ENCODE measurements at regions not wholly inside any gene's neighbourhood (a gene's known extent, or its start where the extent isn't known, plus 50 kb on each side); places are given as distances from the start of the nearest gene placed in this dataset.

DNA sequence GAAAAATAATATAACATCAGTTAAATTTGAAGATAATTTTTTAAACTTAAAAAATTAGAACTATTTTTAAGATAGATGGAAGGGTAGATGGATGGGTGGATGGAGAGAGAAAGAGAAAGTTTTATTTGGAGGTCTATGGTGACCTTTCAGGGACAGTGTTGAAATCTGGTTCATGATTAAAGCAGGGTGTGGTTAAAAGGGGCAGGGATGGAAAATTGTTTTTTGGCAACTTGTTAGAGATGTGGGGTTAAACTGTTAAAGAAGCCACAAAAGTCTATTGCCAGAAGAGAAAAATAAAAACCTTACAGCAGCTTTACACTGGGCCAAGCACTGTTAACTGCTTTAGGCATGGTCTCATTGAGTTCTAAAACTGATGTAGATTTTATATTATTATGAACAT, 134.9 kb upstream of the GORAB start:
- no peak overlapping the region for H3K27ac ChIP-seq
- DNase-seq = no peak
- no peak overlapping the region for H3K4me3 ChIP-seq
- intact Hi-C loops (cut with DNase I; ENCODE audit: low total_unique reads) = no loop called here
- H3K4me1 ChIP-seq = peaks cover 2% of the 10 kb centered on the region
- TF ChIP-seq, protein P1, sequence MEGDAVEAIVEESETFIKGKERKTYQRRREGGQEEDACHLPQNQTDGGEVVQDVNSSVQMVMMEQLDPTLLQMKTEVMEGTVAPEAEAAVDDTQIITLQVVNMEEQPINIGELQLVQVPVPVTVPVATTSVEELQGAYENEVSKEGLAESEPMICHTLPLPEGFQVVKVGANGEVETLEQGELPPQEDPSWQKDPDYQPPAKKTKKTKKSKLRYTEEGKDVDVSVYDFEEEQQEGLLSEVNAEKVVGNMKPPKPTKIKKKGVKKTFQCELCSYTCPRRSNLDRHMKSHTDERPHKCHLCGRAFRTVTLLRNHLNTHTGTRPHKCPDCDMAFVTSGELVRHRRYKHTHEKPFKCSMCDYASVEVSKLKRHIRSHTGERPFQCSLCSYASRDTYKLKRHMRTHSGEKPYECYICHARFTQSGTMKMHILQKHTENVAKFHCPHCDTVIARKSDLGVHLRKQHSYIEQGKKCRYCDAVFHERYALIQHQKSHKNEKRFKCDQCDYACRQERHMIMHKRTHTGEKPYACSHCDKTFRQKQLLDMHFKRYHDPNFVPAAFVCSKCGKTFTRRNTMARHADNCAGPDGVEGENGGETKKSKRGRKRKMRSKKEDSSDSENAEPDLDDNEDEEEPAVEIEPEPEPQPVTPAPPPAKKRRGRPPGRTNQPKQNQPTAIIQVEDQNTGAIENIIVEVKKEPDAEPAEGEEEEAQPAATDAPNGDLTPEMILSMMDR (IDR thresholded peaks at IDR 0.05) = no peak
- no peak for TF ChIP-seq POLR2A (IDR thresholded peaks at IDR 0.05)
- no peaks in the 10 kb centered on the region for H3K27me3 ChIP-seq
- no peaks in the 10 kb centered on the region for H3K36me3 ChIP-seq (ENCODE audit: low read depth, missing control alignments)
- H3K9me3 ChIP-seq = no peaks in the 10 kb centered on the region

DNA sequence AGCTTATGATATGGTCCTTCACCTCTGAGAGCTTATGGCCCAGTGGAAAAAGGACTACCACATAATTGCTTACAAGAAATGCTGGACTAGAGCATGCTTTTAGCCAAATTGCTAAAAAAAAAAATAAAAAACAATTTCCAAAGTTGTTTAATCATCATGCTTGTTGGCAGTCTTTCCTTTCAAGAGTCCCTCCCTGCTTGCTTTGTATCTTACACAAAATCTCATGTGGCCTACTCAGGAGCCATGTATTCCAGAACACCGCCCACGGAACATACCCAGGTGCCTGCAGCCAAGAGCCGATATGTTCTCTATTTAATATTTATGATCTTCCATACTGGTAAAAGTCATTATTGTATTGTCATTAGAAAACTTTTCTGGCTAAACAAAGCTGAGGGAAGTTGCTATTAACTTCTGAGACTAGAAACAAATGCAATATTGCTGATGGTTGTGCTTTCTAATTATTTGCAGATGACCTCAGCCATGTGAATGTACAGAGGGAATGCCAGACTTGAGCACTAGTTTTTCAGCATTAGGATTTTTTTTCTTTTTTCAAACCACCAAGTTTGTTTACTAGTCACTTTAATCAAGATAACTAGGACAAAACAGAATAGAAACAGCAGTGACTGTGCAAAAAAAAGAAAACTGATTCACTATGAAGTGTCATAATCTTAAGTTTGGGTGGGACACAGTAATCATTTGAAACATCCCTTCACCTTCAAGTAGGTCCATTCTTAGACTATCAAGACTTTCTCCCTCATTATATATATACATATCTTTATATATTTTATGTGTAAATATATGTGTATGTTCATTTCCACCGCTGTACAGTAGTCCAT, 129.3 kb upstream of the GORAB start:
- Histone ChIP-seq H3K36me3 (ENCODE audit: low read depth, missing control alignments) (no peaks in the 10 kb centered on the region), H3K27ac (peak overlapping the region in 1 of 2 donors; percentile 38), H3K4me3 (no peak overlapping the region), H3K9me3 (no peaks in the 10 kb centered on the region), H3K4me1 (peaks cover 3% of the 10 kb centered on the region), H3K27me3 (no peaks in the 10 kb centered on the region)
- WGBS, 2 donors = 56 to 59% methylated on average over 4 of the region's 4 CpGs
- intact Hi-C loops (cut with DNase I; ENCODE audit: low total_unique reads) = no loop called here
- TF ChIP-seq, protein P1 (IDR thresholded peaks at IDR 0.05) = no peak
- no peak for TF ChIP-seq POLR2A (IDR thresholded peaks at IDR 0.05)
- DNase-seq = no peak

DNA sequence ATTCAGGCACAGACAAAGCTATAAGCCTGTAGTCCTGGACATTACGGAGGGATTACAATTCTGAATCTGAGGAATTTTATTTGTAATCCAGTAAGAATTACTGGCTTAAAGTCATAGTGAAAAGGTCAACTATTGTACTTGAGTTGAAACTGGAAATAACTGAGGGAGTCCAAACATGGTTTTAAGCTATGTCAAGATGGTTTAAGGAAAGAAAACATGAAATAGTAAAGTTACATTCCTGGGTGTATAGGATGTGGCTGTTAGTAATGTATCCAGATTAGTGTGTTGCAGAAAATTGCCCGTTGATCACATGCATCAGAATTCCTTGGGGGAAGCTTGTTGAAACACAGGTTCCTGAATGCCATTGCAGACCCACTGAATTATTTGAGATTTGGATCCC, 124.8 kb upstream of the GORAB start:
- H3K9me3 ChIP-seq = no peaks in the 10 kb centered on the region
- no peak for DNase-seq
- no peaks in the 10 kb centered on the region for H3K36me3 ChIP-seq (ENCODE audit: low read depth, missing control alignments)
- WGBS, 2 donors = 77 to 84% methylated on average over 2 of the region's 2 CpGs
- H3K4me1 ChIP-seq = no peaks in the 10 kb centered on the region
- intact Hi-C loops (cut with DNase I; ENCODE audit: low total_unique reads) = no loop called here
- no peak for TF ChIP-seq POLR2A (IDR thresholded peaks at IDR 0.05)
- TF ChIP-seq, protein P1 (IDR thresholded peaks at IDR 0.05) = no peak
- H3K27me3 ChIP-seq = no peaks in the 10 kb centered on the region
- H3K27ac ChIP-seq = no peak overlapping the region
- H3K4me3 ChIP-seq = no peak overlapping the region

DNA sequence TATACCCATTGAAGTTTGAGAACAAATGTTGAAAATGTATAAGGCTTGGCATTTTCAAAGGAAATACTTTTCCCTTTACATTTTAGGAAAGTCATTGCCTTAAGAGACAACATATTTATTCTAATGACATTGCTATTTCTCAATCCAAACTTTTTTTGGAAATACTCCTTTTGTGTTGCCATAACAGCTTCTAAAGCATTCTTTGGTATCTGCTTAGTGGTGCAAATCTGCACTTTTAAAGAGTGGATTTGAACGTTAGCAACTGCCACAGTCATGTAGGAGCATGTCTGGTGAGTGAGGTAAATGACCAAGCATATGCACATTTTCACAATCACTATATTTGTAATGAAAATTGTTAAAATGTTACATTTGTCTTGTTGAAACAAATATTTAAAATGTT, 124.4 kb upstream of the GORAB start:
- Histone ChIP-seq H3K27ac (no peak overlapping the region), H3K4me1 (no peaks in the 10 kb centered on the region), H3K27me3 (no peaks in the 10 kb centered on the region), H3K9me3 (no peaks in the 10 kb centered on the region), H3K36me3 (ENCODE audit: low read depth, missing control alignments) (no peaks in the 10 kb centered on the region), H3K4me3 (no peak overlapping the region)
- 85 to 87% methylated on average over 1 of the region's 1 CpG for WGBS, 2 donors
- TF ChIP-seq, protein P1 (IDR thresholded peaks at IDR 0.05) = no peak
- TF ChIP-seq POLR2A (IDR thresholded peaks at IDR 0.05) = no peak
- no peak for DNase-seq
- intact Hi-C loops (cut with DNase I; ENCODE audit: low total_unique reads) = no loop called here
